ENCODE measurements at regions not wholly inside any gene's neighbourhood (a gene's known extent, or its start where the extent isn't known, plus 50 kb on each side); places are given as distances from the start of the nearest gene placed in this dataset.
"Not testable (repeated sequence)": the region's sequence is repeated elsewhere in the genome, so short reads cannot be mapped to it uniquely, and the experiment has no call there.

DNA sequence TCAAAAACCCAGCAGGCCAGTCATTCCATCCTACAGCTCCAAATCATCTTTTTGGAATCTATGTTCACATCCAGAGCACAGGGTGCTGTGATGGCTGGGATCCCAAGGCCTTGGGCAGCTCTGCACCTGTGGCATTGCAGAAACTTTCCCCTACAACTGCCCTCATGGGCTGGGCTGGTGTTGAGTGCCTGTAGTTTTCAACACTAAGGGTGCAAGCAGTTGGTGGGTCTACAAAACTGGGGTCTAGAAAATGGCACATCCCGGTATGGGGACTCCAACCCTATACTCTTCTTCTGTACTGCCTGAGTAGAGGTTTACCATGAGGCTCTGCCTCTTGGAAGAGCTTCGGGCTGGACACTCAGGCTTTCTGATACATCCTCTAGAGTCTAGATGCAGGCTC is 95.2 kb upstream of the TEKT4 start:
- no peak overlapping the region for H3K4me2 ChIP-seq (ENCODE audit: insufficient read depth, low read length)
- H3K4me3 ChIP-seq (replicated peaks in 1 of 3; ENCODE audit: insufficient read depth in 1 of 3, low read depth in 1 of 3, low read length in 3 of 3) = no peak overlapping the region
- H3K36me3 ChIP-seq (ENCODE audit: control insufficient read depth in 2 of 2, extremely low read depth in 1 of 2, insufficient read depth in 2 of 2, low read length in 2 of 2) = no peaks in the 10 kb centered on the region
- dilution Hi-C loops (cut with MboI; ENCODE audit: extremely low pct_ligation_motif_present, low sequenced_read_pairs) = no loop called here
- FAIRE-seq = no peak
- no peaks in the 10 kb centered on the region for H3K4me1 ChIP-seq (ENCODE audit: control insufficient read depth, extremely low read depth, insufficient read depth, low read length)
- H3K9ac ChIP-seq (replicated peaks; ENCODE audit: extremely low read depth, insufficient read depth, low read length) = no peak overlapping the region
- intact Hi-C loops (cut with micrococcal nuclease) = no loop called here
- no peak overlapping the region for H2AFZ ChIP-seq (ENCODE audit: low read depth, low read length)
- no peak for DNase-seq (ENCODE audit: low read depth, low spot score)
- CTCF ChIA-PET = interaction anchor here (1.2 kb wide), 1 partner anchor 10 kb away, joined by 3 read pairs; no protein-coding TSS in a partner anchor
- no TSS peak for BruUV-seq (replicated peaks)
- TF ChIP-seq, protein P1, sequence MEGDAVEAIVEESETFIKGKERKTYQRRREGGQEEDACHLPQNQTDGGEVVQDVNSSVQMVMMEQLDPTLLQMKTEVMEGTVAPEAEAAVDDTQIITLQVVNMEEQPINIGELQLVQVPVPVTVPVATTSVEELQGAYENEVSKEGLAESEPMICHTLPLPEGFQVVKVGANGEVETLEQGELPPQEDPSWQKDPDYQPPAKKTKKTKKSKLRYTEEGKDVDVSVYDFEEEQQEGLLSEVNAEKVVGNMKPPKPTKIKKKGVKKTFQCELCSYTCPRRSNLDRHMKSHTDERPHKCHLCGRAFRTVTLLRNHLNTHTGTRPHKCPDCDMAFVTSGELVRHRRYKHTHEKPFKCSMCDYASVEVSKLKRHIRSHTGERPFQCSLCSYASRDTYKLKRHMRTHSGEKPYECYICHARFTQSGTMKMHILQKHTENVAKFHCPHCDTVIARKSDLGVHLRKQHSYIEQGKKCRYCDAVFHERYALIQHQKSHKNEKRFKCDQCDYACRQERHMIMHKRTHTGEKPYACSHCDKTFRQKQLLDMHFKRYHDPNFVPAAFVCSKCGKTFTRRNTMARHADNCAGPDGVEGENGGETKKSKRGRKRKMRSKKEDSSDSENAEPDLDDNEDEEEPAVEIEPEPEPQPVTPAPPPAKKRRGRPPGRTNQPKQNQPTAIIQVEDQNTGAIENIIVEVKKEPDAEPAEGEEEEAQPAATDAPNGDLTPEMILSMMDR (IDR thresholded peaks at IDR 0.05; ENCODE audit: extremely low read depth in 1 of 2, insufficient read depth in 1 of 2, low read depth in 1 of 2, low read length in 2 of 2) = no peak
- TF ChIP-seq GATA2 (IDR thresholded peaks at IDR 0.05; ENCODE audit: insufficient read depth, insufficient read length, low read depth, low read length) (no peak), MYC (IDR thresholded peaks at IDR 0.05; ENCODE audit: low read depth, low read length) (no peak), POLR2AphosphoS5 (IDR thresholded peaks at IDR 0.05; ENCODE audit: insufficient read depth, low read depth, low read length) (no peak), JUN (IDR thresholded peaks at IDR 0.05; ENCODE audit: borderline replicate concordance, insufficient read depth, insufficient read length, low read depth) (no peak), FOS (IDR thresholded peaks at IDR 0.05; ENCODE audit: borderline replicate concordance, insufficient read depth, low read length) (no peak), POLR2A (IDR thresholded peaks at IDR 0.05; ENCODE audit: low read depth, low read length) (no peak), EZH2 (IDR thresholded peaks at IDR 0.05; ENCODE audit: borderline replicate concordance, low read depth, low read length, severe bottlenecking) (no peak)
- TF ChIP-seq, protein P2, sequence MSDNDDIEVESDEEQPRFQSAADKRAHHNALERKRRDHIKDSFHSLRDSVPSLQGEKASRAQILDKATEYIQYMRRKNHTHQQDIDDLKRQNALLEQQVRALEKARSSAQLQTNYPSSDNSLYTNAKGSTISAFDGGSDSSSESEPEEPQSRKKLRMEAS (IDR thresholded peaks at IDR 0.05; ENCODE audit: insufficient read depth, insufficient read length) = no peak
- no peaks in the 10 kb centered on the region for H4K20me1 ChIP-seq (replicated peaks; ENCODE audit: control insufficient read depth, extremely low read depth, insufficient read depth, low read length)
- no peaks in the 10 kb centered on the region for H3K9me1 ChIP-seq (replicated peaks; ENCODE audit: control insufficient read depth, extremely low read depth, insufficient read depth, low read length)
- no peaks in the 10 kb centered on the region for H3K27me3 ChIP-seq (ENCODE audit: control insufficient read depth in 2 of 2, insufficient read depth in 2 of 2, low read length in 2 of 2)
- no peaks in the 10 kb centered on the region for H3K79me2 ChIP-seq (ENCODE audit: control insufficient read depth, insufficient read depth, low read length)
- H3K27ac ChIP-seq (ENCODE audit: insufficient read depth, low read depth, low read length) = no peak overlapping the region
- no peaks in the 10 kb centered on the region for H3K9me3 ChIP-seq (replicated peaks; ENCODE audit: control insufficient read depth, insufficient read depth, low read length)
- POLR2A ChIA-PET = no interaction called here

DNA sequence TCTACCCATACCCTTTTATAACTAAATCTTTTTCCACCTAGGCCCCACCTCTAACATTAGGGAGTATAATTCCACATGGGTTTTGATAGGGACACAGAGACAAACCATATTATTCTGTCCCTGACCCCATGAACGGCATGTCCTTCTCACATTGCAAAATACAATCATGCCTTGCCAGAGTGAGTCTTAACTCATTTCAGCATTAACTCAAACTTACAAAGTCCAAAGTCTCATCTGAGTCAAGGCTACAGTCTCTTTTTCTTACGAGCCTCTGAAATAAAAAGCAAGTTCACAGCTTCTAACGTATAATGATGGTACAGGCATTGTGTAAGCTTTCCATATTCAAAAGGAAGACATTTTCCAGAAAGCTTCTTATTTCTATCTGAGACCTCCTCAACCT is 86.1 kb upstream of the TEKT4 start:
- H4K20me1 ChIP-seq (replicated peaks; ENCODE audit: control insufficient read depth, extremely low read depth, insufficient read depth, low read length); dilution Hi-C loops (cut with MboI; ENCODE audit: extremely low pct_ligation_motif_present, low sequenced_read_pairs); H3K27me3 ChIP-seq (ENCODE audit: control insufficient read depth in 2 of 2, insufficient read depth in 2 of 2, low read length in 2 of 2); H3K27ac ChIP-seq (ENCODE audit: insufficient read depth, low read depth, low read length); POLR2A ChIA-PET; DNase-seq (ENCODE audit: low read depth, low spot score); BruUV-seq (replicated peaks); H3K4me3 ChIP-seq (replicated peaks in 1 of 3; ENCODE audit: insufficient read depth in 1 of 3, low read depth in 1 of 3, low read length in 3 of 3); intact Hi-C loops (cut with micrococcal nuclease); H3K4me2 ChIP-seq (ENCODE audit: insufficient read depth, low read length); H3K36me3 ChIP-seq (ENCODE audit: control insufficient read depth in 2 of 2, extremely low read depth in 1 of 2, insufficient read depth in 2 of 2, low read length in 2 of 2); CTCF ChIA-PET; H3K4me1 ChIP-seq (ENCODE audit: control insufficient read depth, extremely low read depth, insufficient read depth, low read length); H2AFZ ChIP-seq (ENCODE audit: low read depth, low read length); H3K9me3 ChIP-seq (replicated peaks; ENCODE audit: control insufficient read depth, insufficient read depth, low read length); H3K79me2 ChIP-seq (ENCODE audit: control insufficient read depth, insufficient read depth, low read length); FAIRE-seq; H3K9ac ChIP-seq (replicated peaks; ENCODE audit: extremely low read depth, insufficient read depth, low read length); H3K9me1 ChIP-seq (replicated peaks; ENCODE audit: control insufficient read depth, extremely low read depth, insufficient read depth, low read length): not testable (repeated sequence)

DNA sequence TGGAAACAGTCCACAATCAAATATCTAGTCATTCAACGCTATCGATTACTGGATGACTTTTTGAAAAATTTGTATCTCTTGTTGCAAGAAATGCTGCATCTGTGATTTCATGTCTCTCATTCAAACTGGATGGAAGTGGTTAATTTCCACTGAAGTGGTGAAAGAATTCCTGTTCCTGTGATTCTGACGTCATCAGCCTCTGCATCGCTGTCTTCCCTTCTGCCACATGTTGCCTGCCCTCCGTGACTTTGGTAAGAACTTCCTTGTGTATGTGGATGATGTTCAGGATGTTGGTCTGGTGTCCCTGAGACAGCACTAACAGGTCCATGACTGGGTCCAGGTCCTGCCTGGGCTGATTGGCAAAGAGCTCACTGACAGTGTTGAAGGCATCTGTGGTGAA is 84.8 kb upstream of the TEKT4 start:
- H3K9me1 ChIP-seq (replicated peaks; ENCODE audit: control insufficient read depth, extremely low read depth, insufficient read depth, low read length); dilution Hi-C loops (cut with MboI; ENCODE audit: extremely low pct_ligation_motif_present, low sequenced_read_pairs); H3K4me3 ChIP-seq (replicated peaks in 1 of 3; ENCODE audit: insufficient read depth in 1 of 3, low read depth in 1 of 3, low read length in 3 of 3); H3K4me2 ChIP-seq (ENCODE audit: insufficient read depth, low read length); H3K9me3 ChIP-seq (replicated peaks; ENCODE audit: control insufficient read depth, insufficient read depth, low read length); H3K9ac ChIP-seq (replicated peaks; ENCODE audit: extremely low read depth, insufficient read depth, low read length); H3K27me3 ChIP-seq (ENCODE audit: control insufficient read depth in 2 of 2, insufficient read depth in 2 of 2, low read length in 2 of 2); H3K4me1 ChIP-seq (ENCODE audit: control insufficient read depth, extremely low read depth, insufficient read depth, low read length); BruUV-seq (replicated peaks); H3K27ac ChIP-seq (ENCODE audit: insufficient read depth, low read depth, low read length); DNase-seq (ENCODE audit: low read depth, low spot score); FAIRE-seq; H3K36me3 ChIP-seq (ENCODE audit: control insufficient read depth in 2 of 2, extremely low read depth in 1 of 2, insufficient read depth in 2 of 2, low read length in 2 of 2); H2AFZ ChIP-seq (ENCODE audit: low read depth, low read length); H3K79me2 ChIP-seq (ENCODE audit: control insufficient read depth, insufficient read depth, low read length); H4K20me1 ChIP-seq (replicated peaks; ENCODE audit: control insufficient read depth, extremely low read depth, insufficient read depth, low read length); POLR2A ChIA-PET; intact Hi-C loops (cut with micrococcal nuclease); CTCF ChIA-PET: not testable (repeated sequence)

All from endothelial cell of umbilical vein (primary cell).